Skin epidermis (tissue), 12 donors: ENCODE measurements at regions not wholly inside any gene's neighbourhood (a gene's known extent, or its start where the extent isn't known, plus 50 kb on each side); places are given as distances from the start of the nearest gene placed in this dataset.

Experiments
- H3K27ac ChIP-seq, 21 experiments: fragments of 200-600 bp; sonication (generic) in 11 of 21; one replicate each; pipeline ENCODE4 v1.5.0; 2020; ENCODE audit warnings: mild to moderate bottlenecking in 3 of 21, inconsistent platforms in 2 of 21, moderate library complexity in 2 of 21
- H3K4me3 ChIP-seq, 7 experiments: fragments of 200-600 bp; sonication (generic) in 2 of 7; one replicate each; pipeline ENCODE4 v1.5.0; 2020; ENCODE audit warnings: inconsistent platforms in 2 of 7, mild to moderate bottlenecking in 2 of 7, moderate library complexity in 1 of 7

GRCh38 chr19:31126236-31126635 lies 223.0 kb downstream of the TSHZ3 start:
- Histone ChIP-seq H3K4me3 (no peak overlapping the region), H3K27ac (peak overlapping the region in 3 of 21 experiments; percentile 49 to 72 (median 67))

DNA sequence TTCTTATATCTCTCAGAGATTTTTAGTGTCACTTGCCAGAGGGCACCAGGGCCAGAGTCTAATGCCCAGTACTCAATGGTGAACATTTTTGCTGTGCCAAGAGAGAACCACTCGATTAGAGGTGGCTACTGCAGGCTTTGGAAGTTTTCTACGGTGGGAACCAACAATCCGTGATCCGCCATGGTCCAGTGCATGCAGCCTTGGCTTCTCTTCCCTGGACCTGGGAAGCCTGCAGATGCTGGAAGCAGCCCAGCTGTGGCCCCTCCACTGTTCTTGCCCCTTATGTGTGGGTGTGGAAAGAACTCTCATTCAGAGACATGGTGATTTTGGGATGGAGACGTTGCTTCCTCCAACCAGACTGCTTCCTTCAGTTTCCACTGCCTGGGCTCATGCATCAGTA lies 224.2 kb downstream of the TSHZ3 start:
- no peak overlapping the region for H3K27ac ChIP-seq
- no peak overlapping the region for H3K4me3 ChIP-seq

DNA sequence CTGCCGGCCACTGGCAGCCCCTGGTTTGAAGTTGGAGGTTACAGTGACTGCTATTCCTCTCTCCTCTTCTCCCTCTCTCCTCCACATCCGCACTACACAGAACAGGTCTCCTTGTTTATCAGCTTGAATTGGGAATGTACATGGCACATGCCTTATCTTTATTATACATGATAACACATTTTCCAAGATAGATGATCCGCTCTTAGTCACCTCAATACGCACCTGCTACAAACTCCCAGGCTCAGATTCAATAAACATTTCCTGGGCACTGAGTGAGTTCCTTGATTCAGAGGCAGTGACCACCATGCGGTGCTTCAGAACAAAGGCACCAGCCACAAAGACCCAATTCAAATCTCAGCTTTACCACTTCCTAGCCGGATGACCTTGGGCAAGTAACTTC lies 227.7 kb downstream of the TSHZ3 start:
- Histone ChIP-seq H3K4me3 (no peak overlapping the region), H3K27ac (no peak overlapping the region)

- Histone ChIP-seq H3K4me3 (no peak overlapping the region), H3K27ac (no peak overlapping the region)
Measured at GRCh38 chr19:31120952-31121351, 228.3 kb downstream of the TSHZ3 start.

DNA sequence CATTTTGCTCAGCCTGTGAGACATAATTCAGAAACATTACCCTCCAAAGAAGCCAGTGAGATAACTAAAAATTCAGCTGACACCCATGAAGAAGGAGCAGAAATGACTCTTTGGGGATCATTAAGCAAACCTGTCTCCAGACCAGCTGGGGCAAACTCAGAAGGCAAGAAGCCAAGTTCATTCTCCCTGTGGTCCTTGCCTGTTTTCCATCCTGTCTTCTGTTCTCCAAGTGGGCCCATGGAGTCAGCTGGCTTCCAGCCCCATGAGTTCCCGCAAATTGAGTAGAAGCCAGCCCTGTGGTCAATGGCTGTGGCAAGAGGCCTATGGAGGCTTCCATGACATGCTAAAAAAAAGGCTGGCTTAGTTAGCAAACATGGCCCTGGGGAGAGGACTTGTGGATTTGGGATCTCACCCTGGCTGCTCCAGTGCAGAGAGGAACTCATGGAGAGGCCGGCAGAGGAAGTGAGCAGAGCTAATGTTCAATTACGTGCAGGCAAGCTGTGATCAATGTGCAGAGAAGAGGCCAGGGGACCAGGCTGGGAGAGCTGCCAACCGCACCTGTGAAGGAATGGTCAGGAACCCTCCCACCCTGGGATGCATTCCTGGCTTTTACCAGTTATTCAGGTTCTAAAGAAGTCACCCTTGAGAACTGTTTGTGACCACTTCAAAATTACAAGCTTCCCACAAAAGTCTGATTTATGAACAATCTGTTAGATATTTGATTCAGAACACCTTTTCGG lies 229.1 kb downstream of the TSHZ3 start:
- Histone ChIP-seq H3K27ac (peak overlapping the region in 1 of 21 experiments; percentile 12), H3K4me3 (no peak overlapping the region)

- Histone ChIP-seq H3K4me3 (no peak overlapping the region), H3K27ac (peak overlapping the region in 1 of 21 experiments; percentile 12)
Measured at GRCh38 chr19:31118986-31119385, 230.2 kb downstream of the TSHZ3 start.

GRCh38 chr19:31118287-31118955 lies 230.8 kb downstream of the TSHZ3 start:
- H3K27ac ChIP-seq = peak overlapping the region in 1 of 21 experiments; percentile 23
- no peak overlapping the region for H3K4me3 ChIP-seq

DNA sequence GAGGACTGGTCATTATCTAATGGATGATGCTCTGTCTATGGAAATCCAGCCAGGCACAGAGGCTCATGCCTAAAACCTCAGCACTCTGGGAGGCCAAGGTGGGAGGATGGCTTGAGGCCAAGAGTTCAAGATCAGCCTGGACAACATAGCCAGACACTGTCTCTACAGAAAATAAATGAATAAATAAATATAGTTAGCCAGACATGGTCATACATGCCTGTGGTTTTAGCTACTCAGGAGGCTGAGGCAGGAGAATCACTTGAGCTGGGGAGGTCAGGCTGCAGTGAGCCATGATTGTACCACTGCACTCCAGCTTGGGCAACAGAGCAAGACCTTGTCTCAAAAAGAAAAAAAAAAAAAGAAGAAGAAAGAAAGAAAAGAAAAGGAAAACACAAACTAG lies 234.7 kb downstream of the TSHZ3 start:
- Histone ChIP-seq H3K4me3 (no peak overlapping the region), H3K27ac (no peak overlapping the region)

GRCh38 chr19:31113293-31113692 lies 235.9 kb downstream of the TSHZ3 start:
- no peak overlapping the region for H3K27ac ChIP-seq
- no peak overlapping the region for H3K4me3 ChIP-seq

GRCh38 chr19:31112158-31112557 lies 237.1 kb downstream of the TSHZ3 start:
- Histone ChIP-seq H3K4me3 (no peak overlapping the region), H3K27ac (no peak overlapping the region)

- no peak overlapping the region for H3K27ac ChIP-seq
- H3K4me3 ChIP-seq = no peak overlapping the region
Measured at GRCh38 chr19:31111741-31112140, 237.5 kb downstream of the TSHZ3 start.

- Histone ChIP-seq H3K27ac (no peak overlapping the region), H3K4me3 (no peak overlapping the region)
Measured at GRCh38 chr19:31110336-31110735, 238.9 kb downstream of the TSHZ3 start.

GRCh38 chr19:31109636-31110035 lies 239.6 kb downstream of the TSHZ3 start:
- no peak overlapping the region for H3K27ac ChIP-seq
- no peak overlapping the region for H3K4me3 ChIP-seq

- H3K4me3 ChIP-seq = no peak overlapping the region
- no peak overlapping the region for H3K27ac ChIP-seq
Measured at GRCh38 chr19:31107096-31107495, 242.1 kb downstream of the TSHZ3 start.

GRCh38 chr19:31105761-31106160 lies 243.5 kb downstream of the TSHZ3 start:
- H3K4me3 ChIP-seq = no peak overlapping the region
- no peak overlapping the region for H3K27ac ChIP-seq

DNA sequence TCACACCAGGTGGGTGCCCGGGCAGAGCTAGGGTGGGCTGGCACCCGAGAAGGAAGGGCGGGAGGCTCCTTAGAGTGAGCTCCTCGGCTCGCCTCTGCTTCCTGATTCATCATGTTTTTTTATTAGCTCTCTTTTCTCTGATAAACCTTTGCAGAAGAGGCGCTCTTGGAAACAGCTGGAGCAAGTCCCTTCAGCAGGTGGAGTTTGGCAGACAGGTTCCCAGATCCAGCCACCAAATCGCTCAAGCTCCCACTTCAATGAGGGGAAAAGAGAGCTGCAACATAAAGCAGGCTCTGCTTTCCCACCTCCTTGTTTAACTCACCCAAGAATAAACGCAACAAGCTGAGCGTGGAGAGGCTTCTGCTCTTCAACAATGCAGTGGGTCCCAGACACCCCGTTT lies 244.8 kb downstream of the TSHZ3 start:
- Histone ChIP-seq H3K27ac (no peak overlapping the region), H3K4me3 (no peak overlapping the region)

DNA sequence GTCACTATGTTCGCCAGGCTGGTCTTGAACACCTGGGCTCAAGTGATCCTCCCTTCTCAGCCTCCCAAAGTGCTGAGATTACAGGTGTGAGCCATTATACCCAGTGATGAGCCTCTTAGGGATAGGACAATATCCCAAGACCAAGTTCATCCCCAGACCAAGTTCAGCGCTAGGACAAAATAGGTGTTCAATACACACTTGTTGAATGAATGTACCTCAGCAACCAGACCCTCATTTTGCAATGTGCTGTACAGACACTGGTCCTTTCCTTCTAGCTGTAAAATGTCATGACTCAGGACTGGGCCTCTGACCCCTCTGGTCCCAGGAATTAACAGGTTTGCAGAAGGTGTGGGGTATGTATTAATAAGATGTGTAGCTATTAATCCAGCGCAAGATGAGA lies 246.0 kb downstream of the TSHZ3 start:
- H3K27ac ChIP-seq = no peak overlapping the region

DNA sequence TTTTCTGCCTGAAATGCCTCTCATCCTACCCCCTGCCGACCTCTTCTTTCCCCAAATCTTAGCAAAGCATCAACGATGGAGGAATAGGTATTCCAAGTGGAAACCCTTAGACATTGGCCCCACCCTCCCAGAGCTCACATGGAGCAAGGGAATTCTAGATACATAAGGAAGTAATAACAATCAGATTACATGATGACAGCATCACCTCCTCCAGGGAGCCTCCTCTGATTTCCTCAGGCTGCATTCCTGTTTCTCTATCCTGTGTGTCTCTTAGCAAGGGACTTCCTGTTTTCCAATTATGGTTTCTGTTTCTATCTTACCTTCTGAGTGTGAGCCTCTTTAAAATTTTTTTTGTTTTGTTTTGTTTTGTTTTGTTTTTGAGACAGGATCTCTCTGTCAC lies 246.6 kb downstream of the TSHZ3 start:
- Histone ChIP-seq H3K4me3 (no peak overlapping the region), H3K27ac (no peak overlapping the region)

More for the DNA sequence above, 246.0 kb downstream of the TSHZ3 start:
- H3K4me3 ChIP-seq = no peak overlapping the region

- no peak overlapping the region for H3K4me3 ChIP-seq
- no peak overlapping the region for H3K27ac ChIP-seq
Measured at GRCh38 chr19:31100981-31101380, 248.3 kb downstream of the TSHZ3 start.

- Histone ChIP-seq H3K27ac (no peak overlapping the region), H3K4me3 (no peak overlapping the region)
Measured at GRCh38 chr19:31100206-31100590, 249.0 kb downstream of the TSHZ3 start.

GRCh38 chr19:31099515-31100205 lies 249.6 kb downstream of the TSHZ3 start:
- Histone ChIP-seq H3K4me3 (no peak overlapping the region), H3K27ac (no peak overlapping the region)
